ENCODE measurements at regions not wholly inside any gene's neighbourhood (a gene's known extent, or its start where the extent isn't known, plus 50 kb on each side); places are given as distances from the start of the nearest gene placed in this dataset.

- WGBS, 2 experiments (ENCODE audit: insufficient coverage in 2 of 2), result 86 to 100% methylated on average over 6 of the region's 6 CpGs
- Histone ChIP-seq H3K4me3 (ENCODE audit: extremely low read depth, insufficient read depth, low read length, poor library complexity, severe bottlenecking) (no peak overlapping the region), H3K27ac (ENCODE audit: low read depth, low read length, severe bottlenecking) (no peak overlapping the region)
Observed at GRCh38 chr2:23008440-23008839, 376.5 kb upstream of the KLHL29 start.

GRCh38 chr2:23008951-23009350 lies 376.0 kb upstream of the KLHL29 start:
- no peak overlapping the region for H3K4me3 ChIP-seq (ENCODE audit: extremely low read depth, insufficient read depth, low read length, poor library complexity, severe bottlenecking)

More at GRCh38 chr2:23008440-23008839, 376.5 kb upstream of the KLHL29 start:
- Histone ChIP-seq H3K4me1 (ENCODE audit: control insufficient read depth, insufficient read depth, low read length, poor library complexity, severe bottlenecking) (no peaks in the 10 kb centered on the region), H3K36me3 (ENCODE audit: control insufficient read depth, insufficient read depth, low read length) (no peaks in the 10 kb centered on the region), H3K9me3 (ENCODE audit: control insufficient read depth, low read length) (no peaks in the 10 kb centered on the region)

GRCh38 chr2:23009545-23010149 lies 375.3 kb upstream of the KLHL29 start:
- H3K27ac ChIP-seq (ENCODE audit: low read depth, low read length, severe bottlenecking), result no peak overlapping the region
- H3K36me3 ChIP-seq (ENCODE audit: control insufficient read depth, insufficient read depth, low read length), result no peaks in the 10 kb centered on the region
- H3K4me1 ChIP-seq (ENCODE audit: control insufficient read depth, insufficient read depth, low read length, poor library complexity, severe bottlenecking), result no peaks in the 10 kb centered on the region
- H3K4me3 ChIP-seq (ENCODE audit: extremely low read depth, insufficient read depth, low read length, poor library complexity, severe bottlenecking), result no peak overlapping the region
- no peaks in the 10 kb centered on the region for H3K9me3 ChIP-seq (ENCODE audit: control insufficient read depth, low read length)
- WGBS, 2 experiments (ENCODE audit: insufficient coverage in 2 of 2), result 81 to 82% methylated on average over 4 to 5 of the region's 7 CpGs

More at GRCh38 chr2:23008951-23009350, 376.0 kb upstream of the KLHL29 start:
- no peaks in the 10 kb centered on the region for H3K36me3 ChIP-seq (ENCODE audit: control insufficient read depth, insufficient read depth, low read length)
- no peaks in the 10 kb centered on the region for H3K4me1 ChIP-seq (ENCODE audit: control insufficient read depth, insufficient read depth, low read length, poor library complexity, severe bottlenecking)
- no peaks in the 10 kb centered on the region for H3K9me3 ChIP-seq (ENCODE audit: control insufficient read depth, low read length)
- H3K27ac ChIP-seq (ENCODE audit: low read depth, low read length, severe bottlenecking), result no peak overlapping the region
- 87 to 93% methylated on average over 7 of the region's 7 CpGs for WGBS, 2 experiments (ENCODE audit: insufficient coverage in 2 of 2)

GRCh38 chr2:23012499-23012898 lies 372.5 kb upstream of the KLHL29 start:
- H3K27ac ChIP-seq (ENCODE audit: low read depth, low read length, severe bottlenecking), result no peak overlapping the region
- no peaks in the 10 kb centered on the region for H3K9me3 ChIP-seq (ENCODE audit: control insufficient read depth, low read length)
- H3K36me3 ChIP-seq (ENCODE audit: control insufficient read depth, insufficient read depth, low read length), result no peaks in the 10 kb centered on the region
- H3K4me1 ChIP-seq (ENCODE audit: control insufficient read depth, insufficient read depth, low read length, poor library complexity, severe bottlenecking), result no peaks in the 10 kb centered on the region
- no CpG with 5 or more reads among the region's 2 CpGs for WGBS, 2 experiments (ENCODE audit: insufficient coverage in 2 of 2)
- no peak overlapping the region for H3K4me3 ChIP-seq (ENCODE audit: extremely low read depth, insufficient read depth, low read length, poor library complexity, severe bottlenecking)

- Histone ChIP-seq H3K4me3 (ENCODE audit: extremely low read depth, insufficient read depth, low read length, poor library complexity, severe bottlenecking) (no peak overlapping the region), H3K4me1 (ENCODE audit: control insufficient read depth, insufficient read depth, low read length, poor library complexity, severe bottlenecking) (peaks cover 4% of the 10 kb centered on the region), H3K27ac (ENCODE audit: low read depth, low read length, severe bottlenecking) (no peak overlapping the region), H3K9me3 (ENCODE audit: control insufficient read depth, low read length) (no peaks in the 10 kb centered on the region), H3K36me3 (ENCODE audit: control insufficient read depth, insufficient read depth, low read length) (no peaks in the 10 kb centered on the region)
- 87 to 94% methylated on average over 5 to 6 of the region's 7 CpGs for WGBS, 2 experiments (ENCODE audit: insufficient coverage in 2 of 2)
Observed at GRCh38 chr2:23015651-23016200, 369.3 kb upstream of the KLHL29 start.

GRCh38 chr2:23019476-23019875 lies 365.5 kb upstream of the KLHL29 start:
- 40% methylated on average over 1 of the region's 1 CpG; no CpG with 5 or more reads in 1 of the 2 experiments for WGBS, 2 experiments (ENCODE audit: insufficient coverage in 2 of 2)
- Histone ChIP-seq H3K4me3 (ENCODE audit: extremely low read depth, insufficient read depth, low read length, poor library complexity, severe bottlenecking) (no peak overlapping the region), H3K4me1 (ENCODE audit: control insufficient read depth, insufficient read depth, low read length, poor library complexity, severe bottlenecking) (peaks cover 4% of the 10 kb centered on the region), H3K9me3 (ENCODE audit: control insufficient read depth, low read length) (no peaks in the 10 kb centered on the region), H3K27ac (ENCODE audit: low read depth, low read length, severe bottlenecking) (no peak overlapping the region), H3K36me3 (ENCODE audit: control insufficient read depth, insufficient read depth, low read length) (no peaks in the 10 kb centered on the region)

GRCh38 chr2:23020659-23021058 lies 364.3 kb upstream of the KLHL29 start:
- H3K9me3 ChIP-seq (ENCODE audit: control insufficient read depth, low read length), result no peaks in the 10 kb centered on the region
- H3K36me3 ChIP-seq (ENCODE audit: control insufficient read depth, insufficient read depth, low read length), result no peaks in the 10 kb centered on the region
- no peak overlapping the region for H3K4me3 ChIP-seq (ENCODE audit: extremely low read depth, insufficient read depth, low read length, poor library complexity, severe bottlenecking)
- peaks cover 4% of the 10 kb centered on the region for H3K4me1 ChIP-seq (ENCODE audit: control insufficient read depth, insufficient read depth, low read length, poor library complexity, severe bottlenecking)
- H3K27ac ChIP-seq (ENCODE audit: low read depth, low read length, severe bottlenecking), result peak overlapping the region; percentile 26
- 91 to 92% methylated on average over 6 of the region's 6 CpGs for WGBS, 2 experiments (ENCODE audit: insufficient coverage in 2 of 2)

- H3K4me1 ChIP-seq (ENCODE audit: control insufficient read depth, insufficient read depth, low read length, poor library complexity, severe bottlenecking), result peaks cover 4% of the 10 kb centered on the region
- H3K4me3 ChIP-seq (ENCODE audit: extremely low read depth, insufficient read depth, low read length, poor library complexity, severe bottlenecking), result no peak overlapping the region
- WGBS, 2 experiments (ENCODE audit: insufficient coverage in 2 of 2), result 83 to 87% methylated on average over 10 to 11 of the region's 13 CpGs
- no peaks in the 10 kb centered on the region for H3K36me3 ChIP-seq (ENCODE audit: control insufficient read depth, insufficient read depth, low read length)
- no peaks in the 10 kb centered on the region for H3K9me3 ChIP-seq (ENCODE audit: control insufficient read depth, low read length)
- H3K27ac ChIP-seq (ENCODE audit: low read depth, low read length, severe bottlenecking), result no peak overlapping the region
Observed at GRCh38 chr2:23021311-23022120, 363.5 kb upstream of the KLHL29 start.

GRCh38 chr2:23023722-23024121 lies 361.3 kb upstream of the KLHL29 start:
- Histone ChIP-seq H3K4me3 (ENCODE audit: extremely low read depth, insufficient read depth, low read length, poor library complexity, severe bottlenecking) (no peak overlapping the region), H3K36me3 (ENCODE audit: control insufficient read depth, insufficient read depth, low read length) (no peaks in the 10 kb centered on the region), H3K4me1 (ENCODE audit: control insufficient read depth, insufficient read depth, low read length, poor library complexity, severe bottlenecking) (peaks cover 14% of the 10 kb centered on the region), H3K27ac (ENCODE audit: low read depth, low read length, severe bottlenecking) (no peak overlapping the region), H3K9me3 (ENCODE audit: control insufficient read depth, low read length) (no peaks in the 10 kb centered on the region)
- WGBS, 2 experiments (ENCODE audit: insufficient coverage in 2 of 2), result 59 to 72% methylated on average over 3 of the region's 3 CpGs

GRCh38 chr2:23026671-23027070 lies 358.3 kb upstream of the KLHL29 start:
- WGBS, 2 experiments (ENCODE audit: insufficient coverage in 2 of 2), result 95 to 100% methylated on average over 3 of the region's 4 CpGs
- no peaks in the 10 kb centered on the region for H3K36me3 ChIP-seq (ENCODE audit: control insufficient read depth, insufficient read depth, low read length)
- H3K27ac ChIP-seq (ENCODE audit: low read depth, low read length, severe bottlenecking), result no peak overlapping the region
- H3K4me3 ChIP-seq (ENCODE audit: extremely low read depth, insufficient read depth, low read length, poor library complexity, severe bottlenecking), result no peak overlapping the region
- H3K9me3 ChIP-seq (ENCODE audit: control insufficient read depth, low read length), result no peaks in the 10 kb centered on the region
- peaks cover 23% of the 10 kb centered on the region for H3K4me1 ChIP-seq (ENCODE audit: control insufficient read depth, insufficient read depth, low read length, poor library complexity, severe bottlenecking)

- Histone ChIP-seq H3K4me1 (ENCODE audit: control insufficient read depth, insufficient read depth, low read length, poor library complexity, severe bottlenecking) (peaks cover 23% of the 10 kb centered on the region), H3K9me3 (ENCODE audit: control insufficient read depth, low read length) (no peaks in the 10 kb centered on the region), H3K27ac (ENCODE audit: low read depth, low read length, severe bottlenecking) (no peak overlapping the region), H3K36me3 (ENCODE audit: control insufficient read depth, insufficient read depth, low read length) (no peaks in the 10 kb centered on the region), H3K4me3 (ENCODE audit: extremely low read depth, insufficient read depth, low read length, poor library complexity, severe bottlenecking) (no peak overlapping the region)
- WGBS, 2 experiments (ENCODE audit: insufficient coverage in 2 of 2), result 86 to 100% methylated on average over 1 of the region's 1 CpG
Observed at GRCh38 chr2:23027396-23027795, 357.6 kb upstream of the KLHL29 start.
